Left kidney (tissue), 1 donor: ENCODE measurements at regions not wholly inside any gene's neighbourhood (a gene's known extent, or its start where the extent isn't known, plus 50 kb on each side); places are given as distances from the start of the nearest gene placed in this dataset.
"Not testable (repeated sequence)": the region's sequence is repeated elsewhere in the genome, so short reads cannot be mapped to it uniquely, and the experiment has no call there.

Experiments
- DNase-seq: peaks from one replicate; pipeline ENCODE4 v3.0.0-alpha.2; 2013

DNA sequence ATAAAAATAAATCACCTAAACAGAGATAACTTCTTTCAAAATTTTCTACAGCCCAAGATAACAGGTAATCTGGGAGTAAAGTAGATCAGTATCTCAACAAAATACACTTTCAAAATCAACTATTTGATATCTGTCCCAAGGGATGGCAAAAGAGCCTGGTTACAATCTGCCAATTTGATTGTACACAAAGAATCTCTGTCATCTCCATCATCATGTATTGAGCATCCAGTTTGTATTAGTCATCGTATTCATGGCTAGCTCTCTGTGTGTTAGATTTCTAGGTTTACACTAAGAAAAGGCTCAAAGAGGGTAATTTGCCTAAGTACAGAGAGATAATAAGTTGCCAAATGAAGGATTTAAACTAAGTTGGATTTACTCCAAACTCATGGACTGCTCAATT lies 329.0 kb upstream of the NRSN1 start:
- DNase-seq: no peak

DNA sequence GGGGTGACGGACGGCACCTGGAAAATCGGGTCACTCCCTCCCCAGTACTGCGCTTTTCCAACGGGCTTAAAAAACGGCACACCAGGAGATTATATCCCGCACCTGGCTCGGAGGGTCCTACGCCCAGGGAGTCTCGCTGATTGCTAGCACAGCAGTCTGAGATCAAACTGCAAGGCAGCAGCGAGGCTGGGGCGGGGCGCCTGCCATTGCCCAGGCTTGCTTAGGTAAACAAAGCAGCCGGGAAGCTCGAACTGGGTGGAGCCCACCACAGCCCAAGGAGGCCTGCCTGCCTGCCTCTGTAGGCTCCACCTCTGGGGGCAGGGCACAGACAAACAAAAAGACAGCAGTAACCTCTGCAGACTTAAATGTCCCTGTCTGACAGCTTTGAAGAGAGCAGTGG lies 321.7 kb upstream of the NRSN1 start:
- DNase-seq: not testable (repeated sequence)

DNA sequence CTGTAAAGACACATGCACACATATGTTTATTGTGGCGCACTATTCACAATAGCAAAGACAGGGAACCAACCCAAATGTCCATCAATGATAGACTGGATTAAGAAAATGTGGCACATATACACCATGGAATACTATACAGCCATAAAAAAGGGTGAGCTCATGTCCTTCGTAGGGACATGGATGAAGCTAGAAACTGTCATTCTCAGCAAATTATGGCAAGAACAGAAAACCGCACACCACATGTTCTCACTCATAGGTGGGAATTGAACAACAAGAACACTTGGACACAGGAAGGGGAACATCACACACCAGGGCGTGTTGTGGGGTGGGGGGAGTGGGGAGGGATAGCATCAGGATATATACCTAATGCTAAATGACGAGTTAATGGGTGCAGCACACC lies 304.9 kb upstream of the NRSN1 start:
- DNase-seq: not testable (repeated sequence)

DNA sequence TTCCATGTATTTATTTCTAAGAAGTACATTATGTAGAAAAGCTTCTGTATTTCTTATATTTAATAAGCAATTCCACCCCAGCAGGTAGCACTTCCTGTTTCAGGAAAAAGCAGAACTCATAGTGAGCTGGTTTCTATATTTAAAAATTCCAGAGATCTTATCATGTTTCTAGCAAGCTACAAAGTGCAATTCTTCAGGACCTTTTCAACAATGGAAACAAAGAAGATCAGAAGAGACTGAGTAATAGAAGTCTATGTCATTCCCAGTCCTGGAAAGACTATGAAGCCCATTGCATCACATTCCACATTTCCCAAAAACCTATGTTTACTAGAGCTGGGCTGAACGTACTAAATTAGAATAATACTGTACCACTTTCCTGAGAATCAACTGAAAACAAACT lies 302.6 kb upstream of the NRSN1 start:
- DNase-seq: no peak

DNA sequence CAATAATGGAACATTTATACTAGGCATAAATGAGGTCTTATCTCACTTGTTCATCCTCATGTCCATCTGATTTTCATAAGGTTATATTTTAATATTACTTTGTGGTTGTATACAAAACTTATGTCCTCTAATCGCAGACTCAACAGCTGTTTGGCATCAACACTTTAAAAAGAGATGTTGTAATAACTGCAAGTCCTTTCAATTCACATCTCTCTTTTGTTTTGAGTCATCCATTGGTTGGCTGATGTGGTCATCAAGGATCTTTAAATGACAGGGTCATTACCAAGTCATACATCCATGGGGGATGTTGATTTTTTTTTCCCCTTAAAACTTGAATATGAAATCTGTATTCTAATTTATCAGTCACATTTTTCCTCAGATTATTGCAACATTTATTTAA lies 299.4 kb upstream of the NRSN1 start:
- no peak for DNase-seq

DNA sequence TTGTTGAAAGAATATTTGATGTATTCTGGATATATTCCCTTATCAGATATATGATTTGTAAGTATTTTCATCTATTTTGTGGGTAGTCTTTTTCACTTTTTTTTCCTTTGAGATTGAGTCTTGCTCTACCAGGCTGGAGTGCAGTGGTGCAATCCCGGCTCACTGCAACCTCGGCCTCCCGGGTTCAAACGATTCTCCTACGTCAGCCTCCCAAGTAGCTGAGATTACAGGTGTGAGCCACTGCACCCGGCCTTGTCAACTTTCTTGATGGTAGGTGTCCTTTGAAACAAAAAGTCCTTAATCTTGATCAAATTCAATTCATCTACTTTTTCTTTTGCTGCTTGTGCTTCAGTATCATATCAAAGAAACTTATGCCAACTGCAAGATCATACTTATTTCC lies 297.2 kb upstream of the NRSN1 start:
- DNase-seq: no peak

DNA sequence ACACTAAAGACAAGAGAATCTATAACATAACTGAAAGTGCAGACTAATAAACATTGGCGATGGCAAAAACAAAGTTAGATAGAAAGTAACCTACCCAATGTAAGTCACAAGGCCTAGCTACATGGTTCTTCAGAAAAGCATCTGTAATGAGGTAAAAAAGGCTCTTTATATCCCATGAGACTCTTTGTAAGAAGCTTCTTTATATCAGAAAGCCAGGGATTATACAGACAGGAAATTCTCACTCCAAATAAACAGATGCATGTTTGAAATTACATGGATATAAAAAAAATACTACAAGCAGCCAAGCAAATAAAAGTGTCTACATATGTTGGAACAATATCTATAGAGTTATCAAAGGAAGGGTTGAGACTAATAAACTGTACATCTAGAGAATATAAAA lies 284.9 kb upstream of the NRSN1 start:
- DNase-seq: no peak

DNA sequence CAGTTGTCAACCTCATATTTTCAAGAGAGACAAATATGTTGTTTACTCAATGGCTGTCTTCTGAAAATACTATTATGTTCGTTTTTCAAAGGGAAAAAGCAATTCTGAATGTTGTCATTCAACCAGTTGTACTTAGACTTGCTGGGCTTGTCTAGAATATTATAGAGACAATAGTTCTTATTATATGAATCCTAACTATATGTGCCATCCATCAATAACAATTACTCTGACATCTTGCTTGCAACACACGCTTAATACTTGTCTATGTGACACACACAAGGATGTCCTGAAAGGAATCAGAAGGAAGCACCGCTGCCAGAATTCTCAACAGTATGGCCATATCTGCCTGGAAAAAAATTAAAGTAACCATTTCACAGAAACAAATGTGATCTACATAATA lies 283.3 kb upstream of the NRSN1 start:
- DNase-seq: no peak

DNA sequence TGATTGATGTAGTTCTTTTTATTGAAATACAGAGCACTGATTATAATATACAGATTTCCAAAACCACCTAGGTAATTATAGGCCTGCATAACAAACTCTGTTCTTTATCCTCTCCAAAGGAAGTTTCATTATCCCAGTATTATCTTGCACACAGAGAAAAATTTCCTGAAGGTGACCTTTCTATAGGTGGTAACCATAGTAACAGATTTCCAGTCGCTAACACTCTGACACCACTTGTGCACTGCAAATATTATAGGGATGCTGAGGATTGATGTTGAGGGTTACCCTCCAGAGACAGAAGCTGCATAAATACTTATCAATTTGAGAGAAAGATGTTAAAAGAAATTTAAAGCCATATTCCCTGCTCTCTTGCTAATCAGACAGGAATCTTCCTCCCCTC lies 274.5 kb upstream of the NRSN1 start:
- no peak for DNase-seq

DNA sequence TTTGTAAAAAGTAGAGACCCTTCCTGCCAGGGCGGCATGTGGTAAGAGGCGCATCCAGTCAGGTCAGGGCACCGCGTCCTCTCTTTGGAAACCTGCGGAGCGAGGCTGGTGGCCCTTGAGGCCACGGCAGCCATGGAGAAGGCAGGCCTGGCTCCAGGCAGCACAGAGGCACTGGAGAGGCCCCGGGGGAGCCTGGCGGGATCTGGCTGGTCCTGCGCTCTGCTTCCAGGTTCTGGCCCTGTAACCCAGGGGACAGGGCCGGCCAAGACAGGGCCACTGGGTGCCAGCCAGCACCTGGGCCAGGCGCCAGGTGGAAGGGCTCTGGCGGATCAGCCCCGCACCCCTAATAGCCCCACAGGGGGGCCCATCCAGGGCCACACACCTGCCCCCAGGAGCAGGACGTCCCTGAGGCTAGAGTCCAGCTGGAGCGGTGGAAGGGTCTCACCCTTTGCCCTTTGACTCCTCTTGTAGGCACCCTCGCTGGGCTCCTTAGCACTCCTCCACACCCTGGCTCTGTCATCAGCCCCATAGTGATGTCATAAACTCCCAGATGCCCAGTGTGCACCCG lies 272.4 kb upstream of the NRSN1 start:
- DNase-seq: not testable (repeated sequence)

DNA sequence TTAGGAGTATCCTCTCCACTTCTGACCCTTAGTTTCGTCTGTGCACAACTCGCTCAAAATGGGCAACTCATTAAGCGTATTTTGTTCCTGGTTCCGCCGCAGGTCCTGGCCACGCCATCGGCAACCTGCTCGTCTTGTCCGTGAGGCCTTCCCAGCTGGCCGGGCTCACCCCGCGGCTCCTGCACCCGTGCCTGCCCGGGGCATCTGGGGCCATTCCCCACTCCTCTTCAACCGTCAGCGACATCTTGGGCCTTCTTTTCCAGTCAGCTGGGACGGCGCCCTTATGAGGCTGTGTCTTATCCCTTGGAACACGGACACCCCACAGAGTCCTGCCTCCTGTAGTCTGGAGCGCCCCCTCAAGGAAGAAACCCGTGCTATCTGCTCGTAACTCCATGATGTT lies 271.9 kb upstream of the NRSN1 start:
- DNase-seq: not testable (repeated sequence)

DNA sequence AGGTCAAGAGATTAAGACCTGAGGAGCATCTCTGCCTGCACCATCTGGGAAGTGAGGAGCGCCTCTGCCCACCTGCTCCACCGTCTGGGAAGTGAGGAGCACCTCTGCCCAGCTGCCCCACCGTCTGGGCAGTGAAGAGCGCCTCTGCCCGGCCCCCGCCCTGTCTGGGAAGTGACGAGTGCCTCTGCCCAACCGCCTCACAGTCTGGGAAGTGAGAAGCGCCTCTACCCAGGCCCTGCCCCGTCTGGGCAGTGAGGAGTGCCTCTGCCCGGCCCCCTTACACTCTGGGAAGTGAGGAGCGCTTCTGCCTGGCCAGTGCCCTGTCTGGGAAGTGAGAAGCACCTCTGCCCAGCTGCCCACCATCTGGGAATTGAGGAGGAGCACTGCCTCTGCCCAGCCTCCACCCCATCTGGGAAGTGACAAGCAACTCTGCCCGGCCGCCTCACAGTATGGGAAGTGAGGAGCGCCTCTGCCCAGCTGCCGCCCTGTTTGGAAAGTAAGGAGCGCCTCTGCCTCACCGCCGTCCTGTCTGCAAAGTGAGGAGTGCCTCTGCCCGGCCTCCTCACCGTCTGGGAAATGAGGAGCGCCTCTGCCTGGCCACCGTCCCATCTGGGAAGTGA lies 270.4 kb upstream of the NRSN1 start:
- DNase-seq: no peak

DNA sequence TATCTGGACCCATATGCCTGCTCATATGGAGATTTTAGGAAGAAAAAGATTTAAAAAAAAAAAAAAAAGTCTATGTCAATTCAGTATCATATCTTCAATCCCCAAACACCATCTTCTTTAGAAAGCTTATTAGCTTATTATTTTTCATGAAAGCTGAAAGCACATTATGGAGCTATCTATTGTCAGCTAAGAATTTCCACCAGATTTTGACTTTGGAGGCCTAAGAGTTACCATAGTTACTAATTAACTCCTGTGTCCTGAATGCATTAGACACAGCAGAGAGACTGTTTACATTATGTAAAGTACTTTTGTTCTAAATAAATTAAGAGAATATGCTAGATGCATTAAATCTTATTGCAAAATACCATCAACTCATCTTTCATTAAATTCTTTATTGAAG lies 255.5 kb upstream of the NRSN1 start:
- DNase-seq: no peak

DNA sequence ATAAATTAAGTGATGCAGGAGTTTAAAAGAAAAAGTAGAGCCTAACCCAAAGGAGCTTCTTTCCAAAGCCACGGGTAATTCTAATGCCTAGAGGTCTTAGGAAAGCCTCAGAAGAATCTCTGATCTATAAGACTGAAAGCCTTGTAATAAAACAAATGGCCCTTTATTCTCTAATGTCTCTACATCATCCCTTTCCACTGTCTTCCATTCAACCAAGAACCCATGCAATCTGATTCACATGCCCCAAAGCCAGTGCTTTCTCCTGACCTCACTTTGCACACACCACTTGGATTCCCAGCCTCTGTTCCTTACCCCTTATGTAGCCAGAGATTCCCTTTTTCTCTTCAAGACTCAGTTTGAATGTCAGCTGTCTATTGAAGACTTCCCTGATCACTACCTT lies 252.9 kb upstream of the NRSN1 start:
- DNase-seq: no peak

DNA sequence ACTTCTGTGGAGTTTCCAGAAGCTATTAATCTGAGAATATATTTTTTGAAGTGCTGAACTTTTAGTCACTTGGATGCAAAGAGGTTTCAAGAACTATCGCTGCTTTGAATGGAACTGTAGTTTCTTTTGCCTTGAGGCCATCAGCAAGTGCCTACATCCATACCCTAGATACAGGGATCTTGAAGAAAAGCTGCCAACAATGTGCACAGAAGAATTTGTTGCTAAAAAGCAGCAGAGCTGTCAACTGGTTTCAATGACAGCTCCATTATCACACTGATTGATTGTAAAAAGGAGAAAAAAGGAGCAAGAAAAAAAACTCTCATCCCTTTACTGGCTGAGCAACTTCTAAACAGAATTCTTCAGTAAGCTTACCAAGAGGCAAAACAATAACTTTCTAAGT lies 251.0 kb upstream of the NRSN1 start:
- no peak for DNase-seq

DNA sequence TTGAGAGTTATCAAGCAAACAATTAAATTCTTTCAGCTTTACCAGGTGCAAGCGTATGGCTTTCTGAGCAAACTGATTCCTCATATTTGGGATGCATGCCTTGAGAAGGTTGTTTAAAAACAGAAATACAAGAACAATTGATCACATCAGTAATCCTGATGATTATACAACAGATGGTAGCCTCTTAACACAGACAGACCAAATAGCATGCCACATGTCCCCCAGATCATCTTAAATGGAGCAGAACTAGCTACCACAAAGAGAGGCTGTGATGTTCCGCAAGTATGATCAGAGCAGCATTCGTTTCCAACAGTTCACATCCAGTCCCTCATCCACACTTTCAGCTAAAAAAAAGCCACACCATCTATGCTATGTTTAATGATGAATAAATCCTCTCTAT lies 246.2 kb upstream of the NRSN1 start:
- no peak for DNase-seq

DNA sequence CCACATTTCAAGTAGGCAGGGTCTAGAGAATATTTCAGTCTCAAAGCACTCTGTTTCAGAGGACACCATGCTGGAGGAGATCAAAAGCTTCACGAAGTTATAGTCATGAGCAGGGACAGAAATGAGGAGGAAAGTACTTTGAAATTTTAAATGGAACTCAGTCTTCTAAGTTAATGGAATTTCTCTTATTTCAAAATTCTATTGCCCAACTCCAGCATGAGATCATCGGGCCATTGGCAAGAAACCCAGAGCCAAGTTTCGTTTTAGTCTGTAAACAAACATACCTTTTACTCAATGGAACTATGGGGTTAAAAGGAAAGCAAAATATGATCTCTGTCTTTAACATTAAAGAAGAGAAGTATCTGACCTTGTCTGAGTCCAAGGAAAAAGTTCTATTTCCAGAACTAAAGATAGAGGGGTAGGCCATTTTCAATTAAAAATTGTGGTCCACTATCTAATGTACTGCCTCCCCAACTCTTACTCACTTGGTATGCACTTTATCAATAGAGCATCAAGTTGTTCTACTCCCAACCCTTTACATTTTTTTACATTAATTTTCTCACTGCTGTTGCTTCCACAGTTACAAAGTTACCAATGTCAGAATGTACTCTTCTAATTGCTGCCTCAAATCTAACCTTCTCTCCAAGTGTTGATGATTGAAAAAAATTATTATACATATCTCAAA lies 235.3 kb upstream of the NRSN1 start:
- no peak for DNase-seq

DNA sequence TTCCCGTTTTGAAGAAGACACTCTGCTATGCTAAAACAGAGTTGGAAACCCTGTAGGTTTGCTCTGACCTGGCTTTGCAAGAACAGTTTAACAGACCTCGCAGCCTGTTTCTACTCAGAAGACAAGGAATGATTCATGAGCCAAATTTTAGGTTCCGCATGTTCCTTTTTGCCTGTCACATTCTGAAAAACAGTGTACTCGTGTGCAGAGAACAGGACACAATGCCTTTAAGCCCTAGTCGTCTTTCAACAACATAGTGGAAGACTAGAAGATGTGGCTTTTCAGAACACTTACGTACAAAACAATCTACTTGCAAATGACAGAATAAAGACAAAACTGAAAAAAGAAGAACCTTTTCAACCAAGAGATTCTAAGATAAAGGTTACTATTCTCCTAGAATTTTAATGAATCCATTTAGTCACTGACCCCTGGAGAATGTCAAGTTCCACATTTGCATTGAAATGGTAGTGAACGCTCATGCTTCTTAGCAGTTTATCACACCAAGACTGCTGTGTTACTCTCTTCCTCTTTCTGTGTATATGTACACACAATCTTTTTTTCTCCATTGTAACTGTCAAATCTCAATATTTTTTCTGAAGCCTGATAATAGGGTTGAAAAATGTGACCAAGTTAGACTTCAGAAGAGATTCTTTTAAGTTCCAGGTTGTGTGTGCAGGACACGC lies 220.7 kb upstream of the NRSN1 start:
- DNase-seq: peak; percentile 6

DNA sequence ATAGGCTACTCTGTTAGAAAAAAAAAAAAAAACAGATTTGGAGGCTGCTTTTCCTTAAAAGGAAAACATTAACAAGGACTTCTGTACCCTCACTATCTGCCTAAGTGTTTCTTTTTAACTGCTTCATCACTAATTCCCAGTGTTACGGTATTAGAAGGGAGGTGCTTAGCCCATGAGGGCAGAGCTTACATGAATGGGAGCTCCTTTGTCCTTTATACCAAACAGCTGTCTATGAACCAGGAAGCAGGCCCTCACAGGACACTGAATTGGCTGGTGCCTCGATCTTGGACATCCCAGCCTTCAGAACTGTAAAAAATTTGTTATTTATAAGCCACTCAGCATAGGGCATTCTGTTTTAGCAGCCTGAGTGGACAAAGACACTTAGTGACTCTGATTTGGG lies 215.6 kb upstream of the NRSN1 start:
- DNase-seq: no peak

DNA sequence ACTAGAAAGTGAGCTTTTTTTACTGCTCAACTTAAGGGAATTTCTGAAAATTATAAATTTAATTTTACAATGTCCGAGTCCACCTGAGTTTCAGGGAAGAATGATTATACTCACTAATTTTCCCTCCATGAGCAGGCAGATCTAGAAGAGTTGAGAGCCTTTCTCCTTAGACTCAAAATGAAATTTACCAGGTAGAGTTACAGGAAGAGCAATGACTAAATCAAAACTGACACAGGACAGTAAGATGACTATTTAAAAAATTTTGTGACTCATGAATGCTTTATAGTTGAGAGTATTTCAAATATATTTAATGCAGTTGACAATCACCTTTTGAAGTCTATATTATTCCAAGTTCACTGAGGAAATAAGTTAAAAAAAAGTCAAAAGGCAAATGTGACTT lies 198.1 kb upstream of the NRSN1 start:
- DNase-seq: no peak

DNA sequence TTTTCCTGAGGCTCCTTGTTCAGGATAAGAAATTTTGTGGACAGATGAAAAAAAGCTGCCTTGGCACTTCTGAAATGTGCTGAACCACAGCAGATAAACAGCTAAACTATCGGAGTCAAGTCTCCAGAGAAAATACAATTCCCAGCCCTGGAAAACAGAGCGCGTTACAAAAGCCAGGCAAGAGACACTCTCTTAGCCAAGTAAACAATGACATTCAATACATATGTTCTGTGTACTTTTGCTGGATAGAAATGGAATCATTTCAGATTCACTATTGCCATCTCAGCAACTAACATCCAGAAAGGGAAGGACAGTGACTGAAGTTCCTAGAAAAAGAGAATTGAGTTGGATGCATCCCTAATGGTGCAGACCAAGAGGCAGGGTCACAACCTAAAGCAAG lies 196.8 kb upstream of the NRSN1 start:
- no peak for DNase-seq

DNA sequence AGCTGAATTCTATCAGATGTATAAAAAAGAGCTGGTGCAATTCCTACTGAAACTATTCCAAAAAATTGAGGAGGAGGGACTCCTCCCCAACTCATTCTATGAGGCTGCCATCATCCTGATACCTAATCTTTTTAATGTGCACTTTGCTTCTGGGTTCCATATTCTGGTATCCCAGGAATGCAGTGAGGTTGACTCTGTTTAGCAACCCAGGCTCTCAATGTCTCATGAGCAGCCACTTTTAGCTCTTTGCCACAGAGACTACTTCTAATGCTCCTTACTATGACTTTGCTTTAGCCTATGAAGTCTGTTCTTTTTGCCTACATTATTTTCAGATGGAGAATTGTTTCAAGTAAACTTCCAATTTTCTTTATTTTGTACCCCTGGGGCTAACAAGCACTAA lies 185.5 kb upstream of the NRSN1 start:
- no peak for DNase-seq

DNA sequence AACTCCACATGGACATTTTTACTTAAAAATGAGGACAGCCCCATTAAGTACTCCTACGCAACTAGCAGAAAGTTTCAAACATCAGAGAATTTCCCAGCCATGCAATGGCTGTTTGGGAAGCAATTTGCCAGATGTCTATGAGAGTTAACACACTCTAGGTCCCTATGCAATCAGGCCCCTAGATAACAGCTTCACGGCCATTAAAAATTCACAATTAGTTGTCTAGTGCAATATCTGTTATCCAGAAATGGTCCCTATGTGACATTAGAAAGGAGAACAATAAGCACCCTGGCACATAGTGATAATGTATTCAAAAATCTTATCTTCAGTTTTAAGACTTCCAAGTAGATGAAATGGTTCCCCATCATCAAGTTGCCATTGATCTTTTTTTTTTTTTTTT lies 174.3 kb upstream of the NRSN1 start:
- no peak for DNase-seq

DNA sequence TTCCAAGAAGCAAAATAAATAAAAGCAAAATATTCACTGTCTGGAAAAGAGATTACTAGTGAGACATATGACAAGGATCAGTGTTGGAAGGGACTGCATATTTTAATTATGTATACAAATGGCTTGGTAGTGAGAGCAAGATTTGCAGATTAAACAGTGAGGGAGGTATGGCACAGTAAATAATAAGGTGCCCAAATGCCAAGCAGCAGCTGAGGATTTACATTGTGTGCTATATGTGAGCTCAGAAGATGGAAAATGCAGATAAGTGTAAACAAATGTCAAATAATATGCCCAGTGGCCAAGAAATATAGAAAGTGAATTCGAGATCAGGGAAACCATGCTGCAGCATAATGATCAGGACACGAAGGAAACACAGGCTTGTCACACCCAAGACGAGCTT lies 173.8 kb upstream of the NRSN1 start:
- DNase-seq: no peak
